Psoas muscle (tissue), 7 donors: ENCODE measurements at regions not wholly inside any gene's neighbourhood (a gene's known extent, or its start where the extent isn't known, plus 50 kb on each side); places are given as distances from the start of the nearest gene placed in this dataset.

Experiments
- ATAC-seq, 4 donors: fragments of 200-7000 bp; cut with Tn5 transposase; one replicate each; pipeline ENCODE4 v1.9.1; 2020; ENCODE audit warnings: moderate library complexity in 3 of 4, mild to moderate bottlenecking in 2 of 4
- DNase-seq, 2 donors: peaks; one replicate each; pipeline ENCODE4 v3.0.0-alpha.2; 2020
- H3K27ac ChIP-seq: fragments of 200-600 bp; one replicate; pipeline ENCODE4 v1.8.0; 2022
- H3K27me3 ChIP-seq, 3 donors: fragments of 200-600 bp in 1 of 3; one replicate each; pipeline versions ENCODE4 v1.6.1 to v1.8.0; 2013 to 2022; ENCODE audit warnings: low read length in 2 of 3, mild to moderate bottlenecking in 2 of 3, moderate library complexity in 1 of 3; ENCODE audit not compliant: insufficient read depth in 3 of 3
- H3K36me3 ChIP-seq, 2 donors: fragments of 200-600 bp in 1 of 2; one replicate each; pipeline versions ENCODE4 v1.6.1 to v1.8.0; 2013 to 2022; ENCODE audit warnings: low read depth in 1 of 2, mild to moderate bottlenecking in 1 of 2, moderate library complexity in 1 of 2; ENCODE audit not compliant: insufficient read depth in 1 of 2
- H3K4me1 ChIP-seq: fragments of 200-600 bp; one replicate; pipeline ENCODE4 v1.8.0; 2022
- H3K4me3 ChIP-seq: fragments of 200-600 bp; one replicate; pipeline ENCODE4 v1.8.0; 2022; ENCODE audit warnings: mild to moderate bottlenecking
- H3K9me3 ChIP-seq: fragments of 200-600 bp; one replicate; pipeline ENCODE4 v1.8.0; 2022
- WGBS, 3 donors: extraction: QIAGEN DNeasy Blood & Tissue Kit; methylation state at CpG; one replicate each; pipeline versions ENCODE4 v1.1.6 to v1.1.7; 2013; 5-methylcytosine and 5-hydroxymethylcytosine counted together
- intact Hi-C, 2 donors: fragments of 100-400 bp; cut with DNase I; formaldehyde crosslinking; loops; one replicate each; pipeline versions ENCODE4 v1.11.0 to v1.14.2; 2022
- TF ChIP-seq, protein P1 (sequence below): fragments of 200-600 bp; IDR thresholded peaks from one replicate; pipeline ENCODE4 v1.8.0; 2022; ENCODE audit warnings: antibody characterized with exemption
- donor health status: healthy with polysubstance abuse.
- donor health status: DM: no; HTN: no; CAD: no; lungs with moderate emphysema.
- donor health status: Bipolar disorder and iron deficiency.
- donor health status: healthy.
- donor health status: DM: yes; HTN: yes; CAD: no.
- donor health status: DM: no; HTN: no; CAD: no.
- donor health status: DM: yes; HTN: yes; CAD: no.

DNA sequence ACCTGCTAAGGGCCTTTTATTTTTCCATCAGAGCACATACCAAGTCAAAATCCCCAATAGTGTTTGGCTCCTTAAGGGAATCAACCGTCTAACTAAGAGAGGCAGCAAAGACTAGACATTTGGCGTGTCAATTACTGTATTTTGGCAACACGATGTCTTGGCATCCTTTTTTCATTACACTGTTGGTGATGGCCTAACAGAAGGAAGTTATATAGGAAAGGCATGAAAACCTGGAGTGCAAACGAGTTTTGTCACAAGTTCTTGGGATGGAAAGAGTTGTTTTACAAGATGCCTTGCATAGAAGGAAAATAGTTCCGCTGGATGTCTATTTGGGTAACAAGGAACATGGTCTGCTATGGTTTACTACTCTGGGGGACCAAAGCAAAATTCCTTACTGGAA, 119.2 kb upstream of the TTC29 start:
- no peak for DNase-seq
- TF ChIP-seq, protein P1, sequence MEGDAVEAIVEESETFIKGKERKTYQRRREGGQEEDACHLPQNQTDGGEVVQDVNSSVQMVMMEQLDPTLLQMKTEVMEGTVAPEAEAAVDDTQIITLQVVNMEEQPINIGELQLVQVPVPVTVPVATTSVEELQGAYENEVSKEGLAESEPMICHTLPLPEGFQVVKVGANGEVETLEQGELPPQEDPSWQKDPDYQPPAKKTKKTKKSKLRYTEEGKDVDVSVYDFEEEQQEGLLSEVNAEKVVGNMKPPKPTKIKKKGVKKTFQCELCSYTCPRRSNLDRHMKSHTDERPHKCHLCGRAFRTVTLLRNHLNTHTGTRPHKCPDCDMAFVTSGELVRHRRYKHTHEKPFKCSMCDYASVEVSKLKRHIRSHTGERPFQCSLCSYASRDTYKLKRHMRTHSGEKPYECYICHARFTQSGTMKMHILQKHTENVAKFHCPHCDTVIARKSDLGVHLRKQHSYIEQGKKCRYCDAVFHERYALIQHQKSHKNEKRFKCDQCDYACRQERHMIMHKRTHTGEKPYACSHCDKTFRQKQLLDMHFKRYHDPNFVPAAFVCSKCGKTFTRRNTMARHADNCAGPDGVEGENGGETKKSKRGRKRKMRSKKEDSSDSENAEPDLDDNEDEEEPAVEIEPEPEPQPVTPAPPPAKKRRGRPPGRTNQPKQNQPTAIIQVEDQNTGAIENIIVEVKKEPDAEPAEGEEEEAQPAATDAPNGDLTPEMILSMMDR: no peak
- WGBS, 3 donors: 45 to 47% (median 46%) methylated on average over 5 of the region's 5 CpGs

GRCh38 chr4:147068564-147068963, 122.9 kb upstream of the TTC29 start:
- Histone ChIP-seq H3K4me1 (no peaks in the 10 kb centered on the region), H3K27ac (no peak overlapping the region), H3K27me3 (no peaks in the 10 kb centered on the region), H3K9me3 (no peaks in the 10 kb centered on the region), H3K36me3 (no peaks in the 10 kb centered on the region), H3K4me3 (no peak overlapping the region)
- intact Hi-C loops: no loop called here
- ATAC-seq (no peak), DNase-seq (no peak)
- WGBS, 3 donors: 82 to 86% (median 84%) methylated on average over 4 of the region's 4 CpGs
- TF ChIP-seq, protein P1: no peak

More for the DNA sequence above, 119.2 kb upstream of the TTC29 start:
- H3K27me3 ChIP-seq: no peaks in the 10 kb centered on the region
- no peak for ATAC-seq
- H3K4me3 ChIP-seq: no peak overlapping the region
- H3K9me3 ChIP-seq: no peaks in the 10 kb centered on the region
- H3K27ac ChIP-seq: no peak overlapping the region
- H3K4me1 ChIP-seq: peaks cover 3% of the 10 kb centered on the region
- H3K36me3 ChIP-seq: no peaks in the 10 kb centered on the region
- intact Hi-C loops: no loop called here

- TF ChIP-seq, protein P1: no peak
- H3K9me3 ChIP-seq: no peaks in the 10 kb centered on the region
- H3K4me1 ChIP-seq: no peaks in the 10 kb centered on the region
- intact Hi-C loops: no loop called here
- ATAC-seq: no peak
- H3K27me3 ChIP-seq: no peaks in the 10 kb centered on the region
- DNase-seq: no peak
- WGBS, 3 donors: 87 to 89% (median 87%) methylated on average over 6 of the region's 6 CpGs
- H3K27ac ChIP-seq: no peak overlapping the region
- H3K4me3 ChIP-seq: no peak overlapping the region
- H3K36me3 ChIP-seq: no peaks in the 10 kb centered on the region
Measured at GRCh38 chr4:147071209-147071740, 125.6 kb upstream of the TTC29 start.

DNA sequence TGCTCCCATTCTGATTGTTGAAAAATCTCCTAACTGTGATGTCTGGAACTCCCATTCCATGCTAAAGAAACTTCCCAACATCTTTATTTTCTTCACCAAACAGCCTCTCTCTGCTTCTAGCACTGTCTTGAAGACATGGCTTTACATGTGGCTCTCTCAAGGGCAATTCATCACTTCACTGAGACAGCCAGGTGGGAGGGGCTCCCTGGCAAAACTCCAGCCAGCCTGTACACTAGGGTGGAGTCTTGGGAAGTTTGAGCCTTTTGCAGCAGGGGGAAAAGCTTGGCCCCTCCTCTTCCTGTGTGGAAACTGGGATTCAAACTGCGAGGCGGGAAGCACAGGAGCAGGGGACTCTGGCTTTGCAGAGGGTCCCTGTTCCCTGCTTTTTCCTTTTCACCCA, 130.5 kb upstream of the TTC29 start:
- no peaks in the 10 kb centered on the region for H3K9me3 ChIP-seq
- intact Hi-C loops: no loop called here
- 71 to 87% (median 82%) methylated on average over 2 of the region's 2 CpGs for WGBS, 3 donors
- TF ChIP-seq, protein P1: no peak
- ATAC-seq (no peak), DNase-seq (no peak)
- no peaks in the 10 kb centered on the region for H3K36me3 ChIP-seq
- H3K4me3 ChIP-seq: no peak overlapping the region
- H3K4me1 ChIP-seq: no peaks in the 10 kb centered on the region
- H3K27ac ChIP-seq: no peak overlapping the region
- no peaks in the 10 kb centered on the region for H3K27me3 ChIP-seq

DNA sequence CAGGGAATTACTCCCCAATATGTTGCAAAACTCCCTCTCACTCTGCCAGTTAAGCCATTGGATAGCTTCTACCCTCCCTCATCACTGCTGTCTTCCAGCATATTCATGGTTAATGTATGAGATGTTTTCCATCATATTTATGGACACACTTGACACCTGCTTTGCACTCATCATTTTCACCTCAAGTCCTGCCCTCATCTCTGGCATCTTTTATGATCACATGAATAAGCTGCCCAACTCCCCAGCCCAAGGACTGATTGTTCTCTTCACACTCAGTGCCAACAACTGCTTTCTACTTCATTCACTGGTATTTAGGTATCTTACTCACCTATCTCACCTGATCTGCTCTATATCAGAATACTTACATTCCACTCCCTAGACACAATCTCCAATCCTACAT, 131.1 kb upstream of the TTC29 start:
- no peaks in the 10 kb centered on the region for H3K27me3 ChIP-seq
- no peaks in the 10 kb centered on the region for H3K9me3 ChIP-seq
- no peaks in the 10 kb centered on the region for H3K4me1 ChIP-seq
- no peak for ATAC-seq
- no peak overlapping the region for H3K4me3 ChIP-seq
- intact Hi-C loops: no loop called here
- H3K27ac ChIP-seq: no peak overlapping the region
- DNase-seq: no peak
- H3K36me3 ChIP-seq: no peaks in the 10 kb centered on the region
- TF ChIP-seq, protein P1: no peak
